HG03558 (cell line): ENCODE measurements at regions not wholly inside any gene's neighbourhood (a gene's known extent, or its start where the extent isn't known, plus 50 kb on each side); places are given as distances from the start of the nearest gene placed in this dataset.

ENCODE experiments used
- ATAC-seq: cut with Tn5 transposase; IDR thresholded peaks from one replicate; pipeline ENCODE4 v1.9.1; 2021; ENCODE audit warnings: moderate number of reproducible peaks; ENCODE audit not compliant: unreplicated experiment; ENCODE audit errors: extremely low read depth

DNA sequence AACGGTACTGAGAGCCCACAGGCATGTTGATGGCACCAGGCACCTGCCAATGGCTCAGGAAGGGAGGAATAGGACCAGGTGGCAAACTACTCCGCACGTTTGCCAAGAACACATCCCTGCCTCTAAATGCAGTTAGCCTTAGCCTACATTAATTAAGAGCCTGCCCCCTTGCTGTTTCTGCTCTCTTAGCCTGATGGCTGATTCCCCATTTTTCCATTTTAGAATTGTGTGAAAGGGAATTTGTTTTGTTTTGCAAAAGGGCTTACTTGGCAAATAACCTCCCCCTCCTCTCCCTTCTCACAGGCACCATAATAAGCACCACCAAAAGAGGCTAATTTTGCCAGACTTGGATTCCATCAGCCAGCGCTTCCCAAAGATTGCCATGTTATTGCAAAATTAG is 1203.2 kb downstream of the SORCS3 start:
- no peak for ATAC-seq

DNA sequence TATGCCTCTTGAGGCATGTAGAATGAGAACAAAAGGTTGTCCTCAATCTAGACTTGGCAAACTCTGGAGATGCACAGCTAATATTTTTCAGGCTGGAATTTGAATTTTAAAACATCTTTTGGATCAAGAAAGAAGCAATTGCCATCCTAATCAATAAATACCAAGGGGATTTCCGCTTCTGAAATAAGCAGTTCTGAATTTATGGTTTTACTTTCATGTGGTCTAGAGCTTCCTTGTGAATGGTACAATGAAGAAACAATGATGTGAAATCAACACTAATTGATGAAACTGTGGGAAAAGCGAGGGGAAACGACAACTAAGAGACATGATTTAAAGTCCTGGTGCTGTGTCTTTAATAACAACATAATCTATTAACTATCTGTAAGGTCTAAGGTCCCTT is 1202.7 kb downstream of the SORCS3 start:
- no peak for ATAC-seq

GRCh38 chr10:105840288-105840770 is 1199.2 kb downstream of the SORCS3 start:
- ATAC-seq, result no peak

DNA sequence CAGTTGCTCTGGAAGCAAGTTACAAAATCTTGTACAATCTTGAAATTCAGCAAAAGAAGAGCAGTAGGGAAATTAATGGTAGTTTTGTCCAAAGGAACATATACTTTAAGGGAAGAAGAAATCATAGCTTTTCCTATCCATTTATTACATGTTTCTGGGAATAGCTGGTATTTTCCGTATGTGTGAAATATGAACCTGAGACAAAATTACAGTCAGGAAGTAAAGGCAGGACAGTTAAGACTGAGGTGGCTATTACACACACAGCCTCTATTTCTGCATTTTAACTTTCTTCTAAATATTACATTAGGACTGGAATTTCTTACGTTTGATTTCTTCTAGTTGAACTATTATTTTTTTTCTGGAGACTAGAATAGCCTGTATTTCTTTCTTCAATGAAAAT is 1197.3 kb downstream of the SORCS3 start:
- no peak for ATAC-seq

GRCh38 chr10:105837951-105838350 is 1196.9 kb downstream of the SORCS3 start:
- ATAC-seq, result peak; percentile 81

DNA sequence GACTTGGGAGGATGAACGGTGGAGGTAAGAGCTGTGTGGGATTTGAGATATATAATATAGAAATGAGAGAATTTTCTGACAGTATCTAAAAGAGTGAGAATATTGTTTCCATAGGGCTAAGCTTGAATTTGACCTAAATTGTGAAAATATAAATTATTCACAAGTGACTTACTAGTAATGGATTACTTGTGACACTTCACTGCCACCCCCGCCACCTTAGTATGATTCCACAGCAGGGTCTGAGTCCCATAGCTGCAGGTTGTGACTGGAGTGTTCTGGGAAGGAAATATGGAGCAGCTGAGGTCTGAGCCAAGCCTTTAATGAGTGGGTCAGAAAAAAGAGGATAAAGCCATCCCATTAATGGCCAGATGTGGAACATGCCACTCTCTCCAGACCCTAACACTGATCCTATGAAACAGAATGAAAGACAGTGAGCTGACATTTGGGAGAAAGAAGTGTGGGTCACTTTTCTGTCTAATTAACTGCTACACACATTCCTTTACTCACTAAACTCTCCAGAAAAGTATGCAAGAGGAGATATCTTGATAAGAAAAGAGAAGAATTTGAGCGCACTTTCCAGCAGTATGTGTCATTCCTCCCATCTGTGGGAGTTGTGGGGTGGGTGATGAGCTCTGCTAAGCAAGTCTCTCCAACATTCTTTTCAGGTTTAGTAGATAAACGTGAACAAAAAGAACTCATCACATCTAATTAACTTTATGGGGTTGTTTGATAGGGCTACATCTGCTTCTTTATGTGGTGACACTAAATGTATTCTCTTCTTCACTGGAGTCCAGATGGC is 1193.4 kb downstream of the SORCS3 start:
- no peak for ATAC-seq

DNA sequence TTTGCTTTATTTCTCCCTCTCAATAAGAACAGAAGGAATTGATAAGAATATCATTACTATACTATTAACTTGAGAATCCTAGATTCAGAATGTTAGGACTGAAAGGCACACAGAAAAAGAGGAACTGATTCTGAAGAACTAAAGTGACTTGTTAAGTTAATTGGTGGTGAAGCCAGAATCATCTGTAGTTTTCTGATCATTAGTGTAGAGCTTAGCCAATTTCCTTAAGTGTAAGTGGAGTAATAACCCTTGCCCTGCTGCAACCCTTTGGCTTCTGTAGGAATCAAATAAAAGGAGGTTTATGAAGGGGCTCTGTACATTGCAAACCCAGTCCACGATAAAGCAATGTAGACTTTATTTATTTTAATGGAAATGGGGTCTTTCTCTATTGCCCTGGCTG is 1186.0 kb downstream of the SORCS3 start:
- no peak for ATAC-seq

DNA sequence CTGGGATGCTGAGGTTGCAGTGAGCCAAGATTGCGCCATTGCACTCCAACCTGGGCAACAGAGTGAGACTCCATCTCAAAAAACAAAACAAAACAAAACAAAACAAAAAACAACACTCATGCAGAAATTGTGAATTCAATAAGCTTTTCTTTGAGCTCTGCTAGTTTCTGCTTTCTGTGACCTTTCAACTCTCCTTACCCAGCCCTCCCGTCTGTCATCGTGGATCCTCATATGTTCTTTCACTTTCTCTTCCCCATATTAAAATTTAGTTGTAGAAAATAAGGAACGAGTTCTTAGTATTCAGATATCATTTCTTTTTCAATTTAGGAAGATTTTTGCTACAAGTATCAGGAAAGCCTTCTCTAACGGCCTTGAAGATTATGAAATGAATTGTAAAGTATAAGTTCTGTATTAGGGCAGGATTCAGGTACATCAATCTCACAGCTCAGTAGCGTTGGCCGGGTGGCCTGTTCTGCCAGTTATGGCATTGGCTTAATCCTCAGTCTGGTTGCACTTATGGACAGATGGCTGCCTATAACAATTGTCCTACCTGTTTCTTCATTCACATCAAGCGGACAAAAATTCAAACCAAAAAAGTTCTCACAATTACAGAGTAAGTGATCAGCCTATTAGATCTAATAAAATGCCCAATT is 1167.0 kb downstream of the SORCS3 start:
- no peak for ATAC-seq

GRCh38 chr10:105803206-105803605 is 1162.1 kb downstream of the SORCS3 start:
- no peak for ATAC-seq

DNA sequence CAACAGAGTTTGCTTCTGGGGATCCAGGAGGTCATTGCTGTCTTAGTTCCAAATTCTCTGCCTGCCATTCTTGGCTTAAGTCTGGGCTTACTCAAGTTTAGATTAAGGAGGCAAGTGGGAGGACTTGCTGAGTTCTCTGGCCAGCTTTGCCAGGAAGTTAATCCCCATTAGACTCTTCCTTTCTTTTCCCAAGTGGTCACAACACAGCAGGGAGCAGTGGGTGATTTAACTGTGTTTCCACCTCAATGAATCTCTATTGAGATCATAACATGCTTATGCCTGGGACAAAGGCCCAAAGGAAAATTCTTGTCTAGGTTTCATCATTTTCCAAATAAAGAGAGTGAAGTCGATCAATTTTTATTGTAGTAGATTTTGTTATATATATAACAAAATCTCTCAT is 1159.6 kb downstream of the SORCS3 start:
- no peak for ATAC-seq

GRCh38 chr10:105798328-105798889 is 1157.3 kb downstream of the SORCS3 start:
- ATAC-seq, result no peak

DNA sequence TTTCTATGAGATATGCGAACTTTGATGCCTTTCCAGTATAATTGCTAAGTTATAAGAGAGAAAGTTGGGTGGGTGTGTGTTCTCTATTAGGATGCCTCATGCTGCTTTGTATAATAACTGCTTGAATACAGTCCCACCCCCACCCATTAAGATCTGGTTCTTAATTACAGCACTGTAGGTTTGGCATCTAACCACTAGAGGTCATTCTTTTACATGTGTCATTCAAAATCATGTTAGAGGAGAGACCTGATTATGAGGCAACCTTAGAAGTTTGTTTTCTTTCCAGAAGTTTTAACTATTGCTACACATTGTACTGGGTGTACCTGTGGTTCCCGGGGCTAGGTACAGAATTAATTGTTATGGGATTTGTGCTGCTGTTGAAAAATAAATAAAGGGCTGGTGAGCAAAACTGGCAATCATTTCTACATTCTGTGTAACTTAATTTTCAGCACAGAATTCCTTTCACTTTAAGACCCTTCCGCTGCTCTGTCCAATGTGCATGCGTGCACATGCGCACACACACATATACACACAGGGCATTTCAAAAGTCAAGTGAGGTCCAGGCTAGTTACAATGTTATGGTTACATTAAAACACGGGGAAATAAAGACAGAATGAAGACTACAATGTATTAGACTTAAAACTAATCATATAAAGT is 1156.3 kb downstream of the SORCS3 start:
- ATAC-seq, result no peak

GRCh38 chr10:105793071-105793470 is 1152.0 kb downstream of the SORCS3 start:
- ATAC-seq, result no peak

DNA sequence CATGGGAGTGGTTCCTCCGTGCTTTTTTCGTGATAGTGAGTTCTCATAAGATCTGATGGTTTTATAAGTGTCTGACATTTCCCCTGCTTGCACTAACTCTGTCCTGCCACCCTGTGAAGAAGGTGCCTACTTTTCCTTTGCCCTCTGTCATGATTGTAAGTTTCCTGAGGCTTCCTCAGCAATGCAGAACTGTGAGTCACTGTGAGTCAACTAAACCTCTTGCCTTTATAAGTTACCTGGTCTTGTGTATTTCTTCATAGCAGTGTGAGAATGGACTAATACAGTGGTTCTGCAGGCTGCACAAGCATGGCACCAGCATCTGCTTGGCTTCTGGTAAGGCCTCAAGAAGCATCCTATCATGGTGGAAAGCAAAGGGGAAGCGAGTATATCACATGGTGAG is 1144.6 kb downstream of the SORCS3 start:
- no peak for ATAC-seq

- no peak for ATAC-seq
Measured at GRCh38 chr10:105783936-105784483, 1142.9 kb downstream of the SORCS3 start.

GRCh38 chr10:105774881-105775280 is 1133.8 kb downstream of the SORCS3 start:
- no peak for ATAC-seq

- no peak for ATAC-seq
Measured at GRCh38 chr10:105774351-105774750, 1133.3 kb downstream of the SORCS3 start.

GRCh38 chr10:105770524-105771212 is 1129.6 kb downstream of the SORCS3 start:
- no peak for ATAC-seq

DNA sequence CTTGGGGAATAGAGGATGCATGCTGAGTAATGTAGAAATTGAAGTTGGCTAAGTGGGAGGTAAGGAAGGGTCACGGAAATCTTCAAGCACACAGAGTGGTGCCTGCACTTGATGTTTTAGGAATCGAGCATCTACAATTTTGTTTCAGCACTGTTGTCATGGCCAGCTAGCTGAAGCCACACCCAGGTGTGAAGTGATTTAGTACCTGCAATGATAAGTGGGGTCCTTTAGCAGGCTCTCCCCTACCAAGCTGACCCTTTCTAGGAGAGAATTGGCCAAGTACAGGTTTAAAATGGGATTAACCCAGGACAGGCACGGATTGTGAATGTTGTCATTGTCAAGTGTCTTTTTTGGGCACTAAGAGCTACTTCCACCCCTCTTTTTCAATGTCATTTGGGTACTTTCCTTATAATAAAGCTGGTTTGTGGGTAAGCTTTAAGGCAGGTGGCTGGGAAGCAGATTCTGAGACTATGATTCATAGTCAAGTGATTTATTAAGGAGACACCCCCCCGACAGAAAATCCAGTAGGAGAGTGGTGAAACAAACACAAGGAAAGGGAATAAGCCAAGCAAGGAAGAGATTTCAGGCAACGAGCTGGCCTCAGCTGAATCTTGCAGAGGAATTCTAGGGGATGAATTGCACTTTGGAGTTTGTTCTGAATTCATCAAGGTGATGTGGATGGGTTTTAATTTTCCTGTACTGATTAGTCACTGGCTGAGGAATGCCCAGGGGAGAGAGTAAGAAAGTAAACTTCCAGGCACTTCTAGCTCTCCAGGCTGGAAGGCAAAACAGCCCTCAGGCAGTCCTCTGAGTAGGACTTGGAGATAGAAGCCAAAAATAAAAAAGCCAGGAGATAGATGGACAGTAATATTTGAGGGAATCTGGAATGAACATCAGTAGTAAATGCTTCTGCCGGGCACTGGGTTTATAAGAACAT is 1128.4 kb downstream of the SORCS3 start:
- no peak for ATAC-seq
